CD4-positive, alpha-beta T cell treated with Interferon gamma for 1 hour (primary cell): ENCODE measurements at regions not wholly inside any gene's neighbourhood (a gene's known extent, or its start where the extent isn't known, plus 50 kb on each side); places are given as distances from the start of the nearest gene placed in this dataset.

Experiments
- DNase-seq: peaks from one replicate; pipeline ENCODE4 v3.0.0-alpha.2; 2020

DNA sequence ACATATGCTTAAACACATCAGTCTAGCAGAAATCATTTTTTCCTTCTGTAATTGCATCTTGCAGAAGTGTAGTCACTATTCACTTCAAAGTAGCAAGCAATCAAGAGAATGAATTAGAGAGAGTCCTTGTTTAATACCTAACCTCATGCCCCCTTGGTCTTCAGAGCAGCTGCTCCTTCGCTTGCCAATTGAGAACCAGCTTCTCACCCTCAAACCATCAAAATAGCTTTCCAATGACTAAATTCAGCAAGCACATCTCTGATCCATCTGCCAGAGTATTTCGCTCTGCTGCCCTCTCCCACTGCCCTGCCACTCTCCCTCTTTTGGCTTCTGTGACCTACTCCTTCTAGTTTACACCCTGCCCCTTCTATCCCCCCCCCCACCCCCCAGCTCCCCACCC lies 120.7 kb upstream of the AGAP1 start:
- DNase-seq = no peak

DNA sequence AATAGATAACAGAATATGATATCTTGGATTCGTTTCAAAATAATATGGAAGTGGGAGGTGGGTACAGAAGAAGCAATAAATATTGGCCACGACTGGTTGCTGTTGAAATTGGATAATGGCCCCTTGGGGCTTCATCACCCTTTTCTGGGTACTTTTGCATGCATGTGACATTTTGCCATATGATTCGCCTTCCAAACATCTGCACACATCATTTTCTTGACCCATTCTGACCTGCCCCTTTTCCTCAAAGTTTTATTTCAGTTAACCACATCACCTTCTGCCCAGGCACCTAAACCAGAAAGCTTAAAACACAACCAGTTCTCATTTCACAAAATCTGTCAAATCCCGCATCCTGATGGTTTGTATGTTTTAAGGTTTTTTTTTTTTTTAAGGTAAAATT lies 116.7 kb upstream of the AGAP1 start:
- DNase-seq = no peak

DNA sequence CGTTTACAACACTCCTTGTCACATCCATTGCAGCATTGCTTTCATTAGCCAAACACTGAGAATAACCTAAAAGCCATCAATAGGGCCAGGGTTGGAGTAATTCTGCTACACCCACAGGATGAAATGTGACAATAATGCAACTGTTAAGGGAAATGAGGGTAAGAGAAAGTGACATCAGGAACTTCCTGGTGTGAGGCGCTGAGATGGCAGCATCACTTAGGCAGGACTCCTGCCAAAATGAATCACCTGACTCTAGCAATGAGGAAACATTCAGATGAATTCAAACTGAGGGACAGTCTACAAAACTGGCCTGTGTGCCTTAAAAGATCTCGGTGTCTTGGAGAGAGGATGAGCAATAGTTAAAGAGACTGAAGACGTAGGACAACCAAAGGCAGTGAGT lies 115.6 kb upstream of the AGAP1 start:
- no peak for DNase-seq

DNA sequence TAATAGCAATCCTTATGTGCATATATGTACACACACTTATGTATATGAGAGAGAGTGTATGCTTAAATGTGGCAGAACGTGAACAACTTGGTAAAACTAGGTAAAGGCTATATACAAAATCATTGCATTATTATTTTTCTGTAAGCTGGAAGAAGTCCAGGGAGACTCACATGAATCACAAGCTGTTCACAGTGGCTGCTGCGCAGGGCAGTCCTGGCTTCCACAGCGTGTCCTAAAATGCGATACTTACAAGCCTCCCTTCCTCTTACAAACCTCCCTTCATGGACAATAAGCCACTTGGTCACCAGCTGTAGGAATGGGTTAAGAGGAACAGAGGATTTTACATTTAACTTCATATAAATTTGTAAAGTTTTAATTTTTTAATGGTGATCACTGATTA lies 114.9 kb upstream of the AGAP1 start:
- no peak for DNase-seq

DNA sequence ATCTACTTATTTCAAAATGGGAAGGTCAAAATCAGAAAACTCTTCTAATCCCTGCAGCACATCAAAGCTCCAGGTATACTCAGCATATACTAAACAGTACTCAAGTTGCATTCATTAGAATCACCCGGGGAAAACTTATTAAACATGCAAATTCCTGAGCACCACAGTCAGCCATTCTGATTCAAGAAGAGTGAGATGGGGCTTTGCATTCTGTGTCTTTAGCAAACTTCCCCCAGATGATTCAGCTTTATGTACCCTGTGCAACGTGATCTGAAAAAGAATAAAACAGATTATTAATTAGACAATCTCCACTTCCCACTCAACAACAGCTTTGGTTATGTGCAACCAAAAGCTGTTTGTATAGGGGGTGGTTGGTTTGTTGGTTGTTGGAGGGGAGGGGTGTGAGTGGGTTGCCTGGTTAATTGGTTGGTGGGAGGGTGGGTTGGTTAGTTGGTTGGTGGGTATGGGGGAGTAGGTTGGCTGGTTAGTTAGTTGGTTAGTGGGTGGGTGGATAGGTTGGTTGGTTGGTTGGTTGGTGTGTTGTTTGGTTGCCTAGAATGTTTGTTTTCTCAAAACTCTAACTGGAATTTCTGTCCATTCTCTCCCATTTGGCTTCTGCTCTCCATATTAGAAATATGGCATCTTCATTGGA lies 112.5 kb upstream of the AGAP1 start:
- no peak for DNase-seq

DNA sequence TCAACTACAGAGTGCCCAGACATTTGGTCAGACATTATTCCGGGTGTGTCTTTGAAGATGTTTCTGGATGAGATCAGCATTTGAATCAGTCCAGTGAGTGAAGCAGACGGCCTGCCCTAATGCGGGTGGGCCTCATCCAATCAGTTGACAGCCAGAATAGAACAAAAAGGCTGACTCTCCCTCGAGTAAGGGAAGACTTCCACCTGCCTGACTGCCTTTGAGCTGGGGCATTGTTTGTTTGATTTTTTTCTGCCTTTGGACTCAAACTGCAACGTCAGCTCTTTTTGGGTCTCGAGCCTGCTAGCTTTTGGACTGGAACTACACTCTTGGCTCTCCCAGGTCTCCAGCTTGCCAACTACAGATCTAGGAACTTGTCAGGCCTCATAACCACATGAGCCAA lies 111.7 kb upstream of the AGAP1 start:
- DNase-seq = no peak

DNA sequence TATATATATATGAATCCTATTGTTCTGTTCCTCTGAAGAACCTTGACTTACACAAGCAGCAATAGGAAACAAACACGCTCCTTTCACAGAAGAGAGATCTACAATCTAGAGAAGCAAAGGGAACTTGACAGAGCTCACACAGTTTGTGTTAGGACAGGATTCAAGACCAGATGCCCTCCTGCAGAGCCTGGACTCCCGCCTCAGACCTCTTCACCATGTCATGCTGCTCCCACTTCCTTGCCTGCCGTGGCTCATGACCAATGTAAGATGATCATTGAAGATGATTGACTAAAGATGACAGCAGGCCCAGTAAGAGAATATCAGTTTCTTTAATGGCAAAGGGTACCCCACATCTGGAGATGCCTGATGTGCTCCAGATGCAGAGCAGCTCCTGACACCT lies 111.2 kb upstream of the AGAP1 start:
- DNase-seq = no peak

DNA sequence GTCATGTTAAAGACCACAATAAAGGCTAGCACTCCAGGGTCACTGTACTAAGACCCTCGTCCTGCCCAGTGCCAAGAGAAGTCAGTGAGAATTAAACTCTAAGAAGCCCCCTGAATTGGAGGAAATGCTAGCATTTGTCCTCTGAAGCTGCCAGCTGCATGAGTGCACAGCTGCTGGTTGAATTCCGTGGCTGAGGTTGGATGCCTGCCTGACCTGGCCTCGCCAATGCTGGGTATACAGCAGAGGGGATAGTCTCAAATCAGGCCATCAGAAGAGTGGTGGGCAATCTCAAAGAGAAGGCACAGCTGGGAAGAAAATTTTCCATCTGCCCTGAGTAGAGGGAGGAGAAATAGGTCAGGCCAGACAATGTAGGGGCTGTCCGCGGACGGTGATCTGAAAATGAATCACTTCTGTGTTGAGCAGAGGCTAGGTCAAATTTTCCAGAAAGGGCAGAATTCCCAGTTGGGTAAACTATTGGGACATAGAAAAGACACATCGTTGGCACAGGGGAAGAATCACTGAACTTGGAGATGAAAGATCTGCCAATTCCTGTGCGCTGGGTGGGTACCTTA lies 110.5 kb upstream of the AGAP1 start:
- DNase-seq = no peak

DNA sequence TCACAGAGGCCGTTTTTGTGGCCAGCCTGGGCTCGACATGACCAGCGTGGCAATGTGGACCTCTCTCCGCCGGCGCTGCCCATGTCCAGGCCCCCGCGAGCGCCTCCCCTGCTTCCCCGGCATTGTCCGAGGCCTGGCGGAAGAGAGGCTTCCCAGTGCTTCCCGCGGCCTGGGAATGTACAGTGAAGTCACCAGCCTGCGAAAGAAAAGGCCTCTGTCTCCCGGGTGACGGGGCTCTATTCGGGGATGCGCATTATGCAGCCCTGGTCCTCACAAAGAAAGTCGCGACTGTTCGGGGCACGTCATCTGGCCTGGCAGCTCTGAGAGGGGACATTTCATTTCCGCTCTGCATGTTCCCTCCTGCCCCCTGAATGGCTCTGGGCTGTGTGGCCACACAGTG lies 109.2 kb upstream of the AGAP1 start:
- DNase-seq = no peak

DNA sequence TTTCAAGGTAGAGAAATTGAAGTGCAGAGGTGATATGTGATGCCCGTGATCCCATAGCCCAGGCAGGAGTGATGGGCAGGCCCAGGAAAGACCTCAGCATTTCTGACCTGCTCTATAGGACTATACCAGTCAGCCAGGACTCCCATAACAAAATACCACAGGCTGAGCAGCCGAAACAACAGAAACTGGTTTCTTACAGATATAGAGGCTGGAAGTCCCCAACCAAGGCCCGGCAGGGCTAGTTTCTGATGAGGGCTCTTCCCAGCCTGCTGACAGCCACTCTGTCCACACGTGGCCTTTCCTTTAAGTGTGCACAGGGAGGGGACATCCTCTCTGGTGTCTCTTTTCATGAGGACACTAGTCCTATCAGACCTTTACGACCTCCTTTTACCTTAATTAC lies 104.2 kb upstream of the AGAP1 start:
- DNase-seq = no peak

DNA sequence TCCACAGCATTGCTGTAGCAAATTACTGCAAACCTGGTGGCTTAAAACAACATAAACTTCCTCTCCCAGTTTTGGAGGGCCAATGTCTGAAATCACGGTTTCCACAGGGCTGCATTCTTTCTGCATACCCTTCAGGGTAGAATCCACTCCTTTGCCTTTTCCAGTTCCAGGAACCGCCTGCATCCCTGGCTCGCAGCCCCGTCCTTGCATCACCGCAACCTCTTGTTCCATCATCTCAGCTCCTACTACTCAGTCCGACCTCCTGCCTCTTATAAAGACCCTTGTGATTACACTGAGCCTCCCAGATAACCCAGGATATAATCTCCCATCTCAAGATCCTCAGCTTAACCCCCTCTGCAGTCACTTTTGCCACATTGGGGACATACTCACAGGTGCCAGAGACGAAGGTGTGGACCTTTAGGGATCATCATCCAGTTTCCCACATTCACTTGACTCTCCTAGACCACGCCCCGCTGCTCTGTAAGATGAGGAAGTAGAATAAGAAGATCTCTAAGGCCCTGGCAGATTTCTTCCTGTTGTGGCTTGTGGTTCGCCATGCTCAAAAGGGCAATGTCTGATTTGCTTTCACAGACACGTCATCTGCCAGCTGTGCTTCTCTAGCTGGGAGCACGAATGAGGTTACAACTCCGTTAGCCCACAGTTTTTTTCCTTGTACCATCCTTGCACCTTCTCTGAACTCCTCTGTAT lies 103.6 kb upstream of the AGAP1 start:
- DNase-seq = peak; percentile 18

DNA sequence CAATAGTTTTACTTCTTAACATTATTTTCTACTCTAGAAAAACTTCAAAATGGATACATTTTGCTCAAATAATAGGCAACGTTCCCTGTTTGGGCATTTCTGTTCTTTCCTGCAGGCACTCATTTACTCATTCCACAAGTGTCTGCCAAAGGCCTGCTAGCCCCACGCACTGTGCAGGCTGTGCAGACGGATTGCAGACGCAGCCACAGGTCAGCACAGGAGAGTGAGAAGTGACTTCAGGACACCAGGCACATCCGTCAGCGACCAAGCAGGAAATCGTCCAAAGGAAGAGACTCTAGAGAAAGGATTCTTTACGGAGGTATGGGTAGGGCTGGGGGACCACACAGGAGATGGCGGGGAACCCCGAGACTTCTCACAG lies 103.0 kb upstream of the AGAP1 start:
- DNase-seq = no peak

DNA sequence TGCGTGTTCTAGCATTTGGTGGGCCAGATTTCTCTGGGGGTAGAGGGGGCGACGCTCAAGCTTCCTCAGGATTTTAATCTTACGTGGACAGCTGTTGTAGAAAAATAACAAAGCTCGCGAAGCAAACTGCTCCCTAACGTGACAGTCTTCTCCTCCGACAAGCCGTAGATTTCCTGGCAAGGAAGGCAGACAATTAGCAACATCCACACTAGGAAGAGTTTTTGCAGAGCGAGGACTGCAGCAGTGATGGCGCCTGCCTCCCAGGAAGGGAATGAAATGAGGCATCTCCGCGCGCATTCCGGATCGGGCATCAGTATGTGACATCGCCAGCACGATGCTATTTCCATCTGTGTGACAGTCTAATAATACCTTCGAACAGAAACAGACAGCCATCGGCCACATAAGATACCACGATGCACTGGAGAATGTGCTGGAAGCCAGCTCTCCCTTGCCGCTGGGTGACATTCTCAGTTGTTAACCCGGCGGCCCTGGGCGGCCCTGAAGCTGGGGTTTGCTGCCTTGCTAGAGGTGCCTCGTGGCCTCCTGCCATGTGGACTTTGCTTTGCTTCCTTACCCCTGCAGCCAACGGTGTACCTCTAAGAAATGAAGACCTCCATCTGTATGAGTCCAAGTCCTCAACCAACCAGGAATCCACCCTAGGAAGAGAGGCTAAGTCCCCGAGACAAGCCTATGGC lies 101.8 kb upstream of the AGAP1 start:
- no peak for DNase-seq

DNA sequence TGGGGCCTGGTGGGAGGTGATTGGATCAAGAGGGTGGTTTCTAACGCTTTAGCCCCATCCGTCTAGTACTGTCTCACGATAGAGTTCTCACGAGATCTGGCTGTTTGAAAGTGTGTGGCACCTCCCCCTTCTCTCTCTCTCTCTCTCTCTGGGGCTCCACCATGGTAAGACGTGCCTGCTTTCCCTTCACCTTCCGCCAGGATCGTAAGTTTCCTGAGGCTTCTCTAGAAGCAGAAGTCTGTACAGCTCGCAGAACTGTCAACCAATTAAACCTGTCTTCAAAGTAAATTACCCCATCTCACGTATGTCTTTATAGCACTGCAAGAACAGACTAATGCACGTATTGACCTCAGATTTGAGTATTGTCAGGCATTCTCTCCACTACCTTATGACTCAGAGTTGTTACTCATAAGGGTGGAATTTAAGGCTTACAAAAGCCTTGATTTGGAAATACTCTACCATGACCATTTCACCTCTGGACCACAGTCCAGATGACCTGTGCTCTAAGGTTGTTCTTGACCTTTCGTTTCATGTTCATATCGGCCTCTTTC lies 99.5 kb upstream of the AGAP1 start:
- no peak for DNase-seq

DNA sequence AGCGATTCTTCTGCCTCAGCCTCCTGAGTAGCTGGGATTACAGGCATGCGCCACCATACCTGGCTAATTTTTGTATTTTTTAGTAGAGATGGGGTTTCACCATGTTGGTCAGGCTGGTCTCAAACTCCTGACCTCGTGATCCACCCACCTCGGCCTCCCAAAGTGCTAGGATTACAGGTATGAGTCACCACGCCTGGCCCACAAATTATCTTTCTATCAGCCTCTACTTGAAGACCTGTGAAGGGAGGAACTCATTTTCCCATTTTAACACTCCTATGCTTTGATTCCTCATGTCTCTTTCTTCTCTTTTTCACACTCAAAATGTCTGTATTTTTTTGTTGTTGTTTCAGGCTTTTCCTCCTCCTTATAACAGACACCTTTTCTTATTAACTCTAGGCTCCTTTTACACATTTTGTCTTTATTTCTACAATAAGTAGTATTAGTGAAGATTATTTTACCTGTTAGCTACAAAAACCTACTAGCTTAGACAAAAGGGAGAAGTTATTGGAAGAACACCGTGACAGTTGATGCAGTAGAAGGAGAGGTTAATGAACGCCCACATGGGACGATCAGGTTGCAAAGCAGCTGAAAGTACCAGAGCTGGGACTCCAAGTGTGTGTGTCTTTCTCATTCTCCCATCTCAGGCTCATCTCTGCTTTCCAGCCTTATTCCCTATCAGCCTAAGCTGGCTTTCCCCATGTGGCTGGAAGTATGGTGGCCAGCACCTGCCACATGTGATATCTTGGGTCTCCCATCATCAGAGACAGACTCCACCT lies 97.6 kb upstream of the AGAP1 start:
- no peak for DNase-seq

DNA sequence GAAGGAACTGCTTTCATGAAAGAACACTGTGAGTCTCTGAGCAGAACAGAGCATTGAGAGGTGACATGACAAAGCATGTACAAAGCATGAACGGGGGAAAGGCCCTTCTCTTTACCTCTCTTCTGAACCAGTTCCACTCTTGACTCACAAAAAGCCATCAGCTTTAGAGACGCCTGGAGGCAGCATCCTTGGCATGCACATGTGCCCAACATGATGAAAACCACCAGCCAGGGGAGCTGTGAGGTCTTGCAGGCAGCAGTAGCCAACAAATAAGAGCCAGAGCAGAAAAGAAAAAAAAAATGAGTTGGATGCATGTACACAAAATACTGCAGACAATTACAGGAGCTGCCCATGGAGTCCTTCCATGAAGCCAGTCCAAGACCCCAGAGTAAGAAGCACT lies 95.5 kb upstream of the AGAP1 start:
- DNase-seq = no peak

DNA sequence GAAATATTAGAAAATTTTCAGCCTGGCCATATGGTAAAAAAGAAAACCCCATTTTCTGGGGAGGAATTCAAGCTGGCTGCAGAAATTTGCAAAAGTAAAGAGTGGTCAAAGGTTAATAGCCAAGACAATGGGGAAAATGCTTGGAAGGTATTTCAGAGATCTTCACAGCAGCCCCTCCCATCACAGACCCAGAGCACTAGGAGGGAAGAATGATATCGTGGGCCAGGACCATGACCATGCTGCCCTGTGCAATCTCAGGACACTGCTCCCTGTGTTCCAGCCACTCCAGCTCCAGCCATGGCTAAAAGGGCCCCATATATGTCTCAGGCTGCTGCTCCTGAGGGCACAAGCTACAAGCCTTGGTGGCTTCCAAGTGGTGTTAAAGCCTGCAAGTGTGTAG lies 93.9 kb upstream of the AGAP1 start:
- no peak for DNase-seq

DNA sequence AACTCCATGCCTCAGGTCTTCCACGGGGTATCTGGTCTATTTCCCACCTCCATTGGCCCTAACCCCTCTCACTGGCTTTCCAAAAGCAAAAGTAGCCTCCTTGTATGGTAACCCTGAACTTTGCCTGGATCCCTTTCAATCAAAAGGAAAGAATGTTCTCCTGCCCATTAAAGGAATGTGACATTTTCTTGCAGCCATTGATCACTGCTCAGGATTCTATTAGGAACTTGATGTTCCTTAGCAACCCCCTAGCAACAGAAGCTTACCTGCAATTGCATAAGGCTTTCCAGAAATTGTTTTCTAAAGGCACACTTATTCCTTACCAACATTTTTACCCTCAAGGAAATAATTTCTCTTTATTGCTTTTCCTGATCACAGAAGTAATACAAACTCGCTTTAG lies 91.4 kb upstream of the AGAP1 start:
- DNase-seq = no peak

DNA sequence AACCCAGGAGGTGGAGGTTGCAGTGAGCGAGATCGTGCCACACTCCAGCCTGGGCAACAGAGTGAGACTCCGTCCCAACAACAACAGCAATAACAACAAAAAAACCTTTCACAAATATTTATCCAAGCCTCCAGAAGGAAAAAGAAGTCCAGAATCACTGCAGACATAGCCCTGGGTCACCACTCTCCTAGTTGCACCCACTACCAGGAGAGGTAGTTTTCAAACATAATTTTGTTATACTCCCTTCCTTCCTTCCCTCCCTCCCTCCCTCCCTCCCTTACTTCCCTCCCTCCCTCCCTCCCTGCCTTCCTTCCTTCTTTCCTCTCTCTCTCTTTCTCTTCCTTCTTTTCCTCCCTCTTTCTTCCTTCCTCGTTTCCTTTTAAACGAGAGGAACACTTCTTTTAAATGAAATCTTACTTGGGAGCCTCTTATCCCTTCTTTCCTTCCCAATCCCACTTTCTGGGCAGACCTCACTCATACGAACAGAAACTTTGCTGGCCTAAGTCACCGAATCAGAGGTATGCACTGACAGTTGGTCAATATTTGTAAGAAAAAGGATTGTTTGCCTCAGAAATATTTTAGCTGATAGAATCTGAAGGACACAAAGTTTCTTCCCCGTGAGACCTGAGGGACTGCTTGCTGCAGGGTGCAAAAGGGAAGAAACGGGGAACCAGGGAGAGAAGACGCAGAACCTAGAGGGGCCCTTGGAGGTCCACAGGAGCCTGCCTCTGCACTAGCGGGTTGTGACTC lies 88.1 kb upstream of the AGAP1 start:
- no peak for DNase-seq

DNA sequence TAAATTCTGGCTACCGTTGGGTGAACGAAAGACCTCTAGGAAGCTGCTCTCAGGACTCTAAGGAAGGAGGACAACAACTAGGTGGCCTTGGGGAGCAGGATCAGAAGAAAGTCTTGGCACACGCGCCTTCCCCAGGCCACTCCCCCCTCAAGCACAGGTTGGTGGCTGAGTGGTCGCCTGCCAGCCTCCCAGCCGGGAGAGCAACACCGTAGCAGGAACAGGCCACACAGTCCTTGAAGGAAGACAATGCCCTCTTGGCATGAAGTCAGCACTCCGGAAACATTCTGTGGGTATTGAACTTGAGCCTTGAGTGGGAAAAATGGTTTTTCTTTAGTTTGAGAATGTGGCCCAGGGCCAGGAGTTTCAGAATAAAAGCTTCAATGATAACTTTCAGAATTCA lies 87.4 kb upstream of the AGAP1 start:
- no peak for DNase-seq

DNA sequence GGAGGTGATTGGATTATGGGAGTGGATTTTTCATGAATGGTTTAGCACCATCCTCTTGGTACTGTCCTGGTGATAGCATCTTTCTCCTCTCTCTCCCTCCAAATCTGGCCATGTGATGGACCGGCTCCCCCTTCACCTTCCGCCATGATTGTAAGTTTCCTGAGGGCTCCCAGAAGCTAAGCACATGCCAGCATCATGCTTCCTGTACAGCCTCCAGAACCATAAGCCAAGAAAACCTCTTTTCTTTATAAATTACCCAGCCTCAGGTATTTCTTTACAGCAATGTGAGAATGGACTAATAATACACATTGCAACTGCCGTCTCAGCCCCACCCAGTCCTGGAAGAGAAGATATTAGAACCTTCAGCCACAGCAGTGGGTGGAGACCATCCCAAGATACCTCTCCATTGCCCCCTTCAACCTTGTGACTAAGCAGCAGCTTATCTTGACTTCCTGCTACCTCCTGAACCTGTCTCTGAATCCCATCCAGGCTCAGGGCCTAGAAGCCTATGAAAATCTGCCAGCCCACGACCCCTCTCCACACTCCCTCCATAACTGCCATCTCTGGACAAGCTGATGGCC lies 81.8 kb upstream of the AGAP1 start:
- no peak for DNase-seq

DNA sequence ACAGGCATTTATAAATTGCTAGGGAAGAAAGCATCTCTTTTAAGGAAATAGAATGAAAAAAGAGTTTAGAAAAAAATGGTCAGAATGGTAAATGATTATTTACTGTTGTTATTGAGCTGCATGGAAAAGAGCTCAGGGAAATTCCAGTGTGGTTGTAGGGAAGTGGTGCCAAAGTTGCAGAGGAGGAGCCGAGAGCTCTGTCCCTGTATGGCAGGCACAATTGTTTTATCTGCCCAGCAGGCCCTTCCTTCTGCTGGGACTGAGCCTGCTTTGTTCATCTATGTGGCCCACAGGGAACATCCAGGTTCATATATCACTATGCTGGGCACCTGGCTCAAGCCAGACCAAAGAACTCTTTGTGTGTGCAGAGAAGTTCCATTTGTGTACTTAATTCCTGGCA lies 80.8 kb upstream of the AGAP1 start:
- no peak for DNase-seq
